Naive B cell (primary cell): ENCODE measurements at regions not wholly inside any gene's neighbourhood (a gene's known extent, or its start where the extent isn't known, plus 50 kb on each side); places are given as distances from the start of the nearest gene placed in this dataset.
"Not testable (repeated sequence)": the region's sequence is repeated elsewhere in the genome, so short reads cannot be mapped to it uniquely, and the experiment has no call there.

Source experiments
- ATAC-seq, 2 donors: fragments of 150-1000 bp; cut with Tn5 transposase; 2 replicates each; pipeline ENCODE4 v1.10.0; 2021; ENCODE audit warnings: low read depth in 2 of 2, mild to moderate bottlenecking in 2 of 2, moderate library complexity in 2 of 2
- DNase-seq: peaks from one replicate; pipeline ENCODE4 v3.0.0; 2022
- H3K27ac Mint-ChIP-seq, 6 donors: one replicate each; pipeline ENCODE4 v1.8.0; 2020 to 2022; ENCODE audit warnings: mild to moderate bottlenecking in 6 of 6, mixed read lengths in 6 of 6, moderate library complexity in 5 of 6, inconsistent platforms in 2 of 6
- H3K27me3 Mint-ChIP-seq, 3 donors: one replicate each; pipeline ENCODE4 v1.8.0; 2021 to 2022; ENCODE audit warnings: mixed read lengths in 3 of 3, mild to moderate bottlenecking in 1 of 3
- H3K36me3 Mint-ChIP-seq, 2 donors: one replicate each; pipeline ENCODE4 v1.8.0; 2020 to 2022; ENCODE audit warnings: mixed read lengths in 2 of 2, inconsistent platforms in 1 of 2, mild to moderate bottlenecking in 1 of 2
- H3K4me1 Mint-ChIP-seq, 3 donors: one replicate each; pipeline ENCODE4 v1.8.0; 2020 to 2022; ENCODE audit warnings: mixed read lengths in 3 of 3, inconsistent platforms in 1 of 3, mild to moderate bottlenecking in 1 of 3, moderate library complexity in 1 of 3
- H3K4me3 Mint-ChIP-seq, 8 donors: one replicate each; pipeline ENCODE4 v1.8.0; 2020 to 2022; ENCODE audit warnings: mild to moderate bottlenecking in 8 of 8, mixed read lengths in 8 of 8, moderate library complexity in 8 of 8, inconsistent platforms in 2 of 8
- H3K9me3 Mint-ChIP-seq, 7 donors: one replicate each; pipeline ENCODE4 v1.8.0; 2020 to 2022; ENCODE audit warnings: mixed read lengths in 7 of 7, mild to moderate bottlenecking in 5 of 7, inconsistent platforms in 2 of 7, moderate library complexity in 1 of 7

GRCh38 chr18:10086458-10087210 lies 172.8 kb downstream of the VAPA start:
- Mint-ChIP-seq H3K27me3 (peaks cover 0 to 12% (median 0%) of the 10 kb centered on the region in 3 donors), H3K4me3 (peak overlapping the region in 1 of 8 donors; percentile 35), H3K27ac (peak overlapping the region in 1 of 6 donors; percentile 45), H3K36me3 (peaks cover 14 to 19% of the 10 kb centered on the region in 2 donors), H3K4me1 (no peaks in the 10 kb centered on the region), H3K9me3 (peaks cover 8 to 35% (median 25%) of the 10 kb centered on the region in 7 donors)
- ATAC-seq = no peak
- no peak for DNase-seq

- DNase-seq = no peak
- peaks cover 0 to 18% (median 7%) of the 10 kb centered on the region in 7 donors for H3K9me3 Mint-ChIP-seq
- H3K4me3 Mint-ChIP-seq = peak overlapping the region in 1 of 8 donors; percentile 64
- no peaks in the 10 kb centered on the region for H3K4me1 Mint-ChIP-seq
- H3K27me3 Mint-ChIP-seq = peaks cover 0 to 12% (median 0%) of the 10 kb centered on the region in 3 donors
- ATAC-seq = no peak
- peaks cover 5 to 7% of the 10 kb centered on the region in 2 donors for H3K36me3 Mint-ChIP-seq
- H3K27ac Mint-ChIP-seq = no peak overlapping the region
Observed at GRCh38 chr18:10088734-10089133, 174.9 kb downstream of the VAPA start.

- peaks cover 3 to 7% of the 10 kb centered on the region in 2 donors for H3K36me3 Mint-ChIP-seq
- ATAC-seq (no peak), DNase-seq (no peak)
- H3K9me3 Mint-ChIP-seq = peaks cover 0 to 10% (median 3%) of the 10 kb centered on the region in 7 donors
- no peak overlapping the region for H3K27ac Mint-ChIP-seq
- peaks cover 0 to 12% (median 0%) of the 10 kb centered on the region in 3 donors for H3K27me3 Mint-ChIP-seq
- no peaks in the 10 kb centered on the region for H3K4me1 Mint-ChIP-seq
- H3K4me3 Mint-ChIP-seq = peak overlapping the region in 1 of 8 donors; percentile 30
Observed at GRCh38 chr18:10089881-10090280, 176.1 kb downstream of the VAPA start.

GRCh38 chr18:10090668-10091067 lies 176.9 kb downstream of the VAPA start:
- peaks cover 0 to 7% of the 10 kb centered on the region in 2 donors for H3K36me3 Mint-ChIP-seq
- H3K4me1 Mint-ChIP-seq = no peaks in the 10 kb centered on the region
- peaks cover 0 to 12% (median 0%) of the 10 kb centered on the region in 3 donors for H3K27me3 Mint-ChIP-seq
- peak overlapping the region in 1 of 6 donors; percentile 57 for H3K27ac Mint-ChIP-seq
- H3K4me3 Mint-ChIP-seq = no peak overlapping the region
- H3K9me3 Mint-ChIP-seq = peaks cover 0 to 4% (median 0%) of the 10 kb centered on the region in 7 donors
- ATAC-seq (no peak), DNase-seq (no peak)

- DNase-seq (no peak), ATAC-seq (no peak)
- Mint-ChIP-seq H3K27me3 (peaks cover 0 to 12% (median 0%) of the 10 kb centered on the region in 3 donors), H3K36me3 (no peaks in the 10 kb centered on the region), H3K4me1 (no peaks in the 10 kb centered on the region), H3K9me3 (no peaks in the 10 kb centered on the region), H3K4me3 (no peak overlapping the region), H3K27ac (no peak overlapping the region)
Observed at GRCh38 chr18:10093445-10093844, 179.6 kb downstream of the VAPA start.

GRCh38 chr18:10094154-10094553 lies 180.3 kb downstream of the VAPA start:
- Mint-ChIP-seq H3K27ac (peak overlapping the region in 1 of 6 donors; percentile 5), H3K9me3 (no peaks in the 10 kb centered on the region), H3K4me3 (no peak overlapping the region), H3K27me3 (peaks cover 0 to 12% (median 0%) of the 10 kb centered on the region in 3 donors), H3K36me3 (no peaks in the 10 kb centered on the region), H3K4me1 (no peaks in the 10 kb centered on the region)
- ATAC-seq = no peak
- no peak for DNase-seq

GRCh38 chr18:10094655-10095054 lies 180.8 kb downstream of the VAPA start:
- H3K4me1 Mint-ChIP-seq = no peaks in the 10 kb centered on the region
- no peak for DNase-seq
- H3K27me3 Mint-ChIP-seq = peaks cover 0 to 12% (median 0%) of the 10 kb centered on the region in 3 donors
- ATAC-seq = no peak
- no peak overlapping the region for H3K27ac Mint-ChIP-seq
- no peaks in the 10 kb centered on the region for H3K9me3 Mint-ChIP-seq
- H3K36me3 Mint-ChIP-seq = no peaks in the 10 kb centered on the region
- H3K4me3 Mint-ChIP-seq = no peak overlapping the region

- ATAC-seq (no peak), DNase-seq (no peak)
- H3K27ac Mint-ChIP-seq = no peak overlapping the region
- H3K27me3 Mint-ChIP-seq = peaks cover 0 to 7% (median 0%) of the 10 kb centered on the region in 3 donors
- H3K9me3 Mint-ChIP-seq = no peaks in the 10 kb centered on the region
- no peak overlapping the region for H3K4me3 Mint-ChIP-seq
- H3K4me1 Mint-ChIP-seq = no peaks in the 10 kb centered on the region
- H3K36me3 Mint-ChIP-seq = no peaks in the 10 kb centered on the region
Observed at GRCh38 chr18:10095356-10095755, 181.5 kb downstream of the VAPA start.

GRCh38 chr18:10099539-10100140 lies 185.8 kb downstream of the VAPA start:
- peaks cover 0 to 3% (median 0%) of the 10 kb centered on the region in 3 donors for H3K27me3 Mint-ChIP-seq
- no peaks in the 10 kb centered on the region for H3K4me1 Mint-ChIP-seq
- no peak overlapping the region for H3K4me3 Mint-ChIP-seq
- peaks cover 0 to 2% (median 1%) of the 10 kb centered on the region in 7 donors for H3K9me3 Mint-ChIP-seq
- no peak overlapping the region for H3K27ac Mint-ChIP-seq
- ATAC-seq = no peak
- DNase-seq = no peak
- no peaks in the 10 kb centered on the region for H3K36me3 Mint-ChIP-seq

GRCh38 chr18:10100196-10100595 lies 186.4 kb downstream of the VAPA start:
- no peak overlapping the region for H3K27ac Mint-ChIP-seq
- no peak for ATAC-seq
- H3K4me1 Mint-ChIP-seq = no peaks in the 10 kb centered on the region
- H3K4me3 Mint-ChIP-seq = no peak overlapping the region
- no peak for DNase-seq
- H3K9me3 Mint-ChIP-seq = peaks cover 2 to 7% (median 4%) of the 10 kb centered on the region in 7 donors
- H3K36me3 Mint-ChIP-seq = peaks cover 0 to 5% of the 10 kb centered on the region in 2 donors
- H3K27me3 Mint-ChIP-seq = peaks cover 0 to 3% (median 0%) of the 10 kb centered on the region in 3 donors

GRCh38 chr18:10100941-10101701 lies 187.3 kb downstream of the VAPA start:
- no peaks in the 10 kb centered on the region for H3K4me1 Mint-ChIP-seq
- ATAC-seq (no peak), DNase-seq (no peak)
- H3K27me3 Mint-ChIP-seq = peaks cover 0 to 3% (median 0%) of the 10 kb centered on the region in 3 donors
- H3K9me3 Mint-ChIP-seq = peaks cover 6 to 16% (median 12%) of the 10 kb centered on the region in 7 donors
- H3K27ac Mint-ChIP-seq = no peak overlapping the region
- no peak overlapping the region for H3K4me3 Mint-ChIP-seq
- H3K36me3 Mint-ChIP-seq = peaks cover 0 to 9% of the 10 kb centered on the region in 2 donors

GRCh38 chr18:10101729-10102128 lies 187.9 kb downstream of the VAPA start:
- Mint-ChIP-seq H3K27ac (no peak overlapping the region), H3K4me1 (no peaks in the 10 kb centered on the region), H3K4me3 (no peak overlapping the region), H3K36me3 (peaks cover 0 to 9% of the 10 kb centered on the region in 2 donors), H3K27me3 (peaks cover 0 to 3% (median 0%) of the 10 kb centered on the region in 3 donors), H3K9me3 (peaks cover 6 to 19% (median 14%) of the 10 kb centered on the region in 7 donors)
- ATAC-seq (no peak), DNase-seq (no peak)

GRCh38 chr18:10105118-10105517 lies 191.3 kb downstream of the VAPA start:
- H3K9me3 Mint-ChIP-seq = peaks cover 6 to 24% (median 15%) of the 10 kb centered on the region in 7 donors
- H3K4me1 Mint-ChIP-seq, ATAC-seq, DNase-seq, H3K4me3 Mint-ChIP-seq, H3K27me3 Mint-ChIP-seq: not testable (repeated sequence)
- H3K27ac Mint-ChIP-seq = peak overlapping the region in 1 of 6 donors; percentile 12
- peaks cover 0 to 16% of the 10 kb centered on the region in 2 donors for H3K36me3 Mint-ChIP-seq
